ENCODE measurements at regions not wholly inside any gene's neighbourhood (a gene's known extent, or its start where the extent isn't known, plus 50 kb on each side); places are given as distances from the start of the nearest gene placed in this dataset.

GRCh38 chr3:165638034-165638433 is 199.2 kb downstream of the BCHE start:
- Histone ChIP-seq H3K27me3 (replicated peaks in 1 of 2; ENCODE audit: control insufficient read depth in 2 of 2, extremely low read depth in 1 of 2, insufficient read depth in 2 of 2, low read length in 1 of 2) (no peaks in the 10 kb centered on the region), H3K4me1 (ENCODE audit: control insufficient read depth in 1 of 2, extremely low read depth in 1 of 2, insufficient read depth in 2 of 2, low read length in 2 of 2) (no peaks in the 10 kb centered on the region), H3K27ac (ENCODE audit: low read length) (no peak overlapping the region), H3K4me3 (ENCODE audit: control insufficient read depth in 1 of 2, extremely low read depth in 1 of 2, low read length in 1 of 2) (no peak overlapping the region), H3K9me3 (no peaks in the 10 kb centered on the region), H3K36me3 (ENCODE audit: control insufficient read depth in 2 of 2, extremely low read depth in 1 of 2, insufficient read depth in 1 of 2, low read length in 1 of 2) (no peaks in the 10 kb centered on the region)
- Mint-ChIP-seq H3K36me3 (no peaks in the 10 kb centered on the region), H3K4me1 (no peaks in the 10 kb centered on the region), H3K27me3 (no peaks in the 10 kb centered on the region), H3K9me3 (peaks cover 21 to 29% (median 23%) of the 10 kb centered on the region in 3 donors), H3K4me3 (no peak overlapping the region), H3K27ac (no peak overlapping the region)
- ChIA-PET POLR2A (no interaction called here), CTCF (no interaction called here)
- DNase-seq (no peak), ATAC-seq (replicated peaks in 1 of 4) (no peak)
- WGBS (ENCODE audit: insufficient coverage): 87% methylated on average over 5 of the region's 6 CpGs

GRCh38 chr3:165636684-165637015 is 200.6 kb downstream of the BCHE start:
- H3K27ac Mint-ChIP-seq: no peak overlapping the region
- no peaks in the 10 kb centered on the region for H3K4me1 Mint-ChIP-seq
- no peak for ATAC-seq (replicated peaks in 1 of 4)

GRCh38 chr3:165635791-165636683 is 201.2 kb downstream of the BCHE start:
- Mint-ChIP-seq H3K27ac (no peak overlapping the region), H3K27me3 (no peaks in the 10 kb centered on the region), H3K4me1 (no peaks in the 10 kb centered on the region), H3K9me3 (peaks cover 27 to 36% (median 29%) of the 10 kb centered on the region in 3 donors), H3K4me3 (no peak overlapping the region), H3K36me3 (no peaks in the 10 kb centered on the region)
- H3K4me1 ChIP-seq (ENCODE audit: control insufficient read depth in 1 of 2, extremely low read depth in 1 of 2, insufficient read depth in 2 of 2, low read length in 2 of 2): no peaks in the 10 kb centered on the region
- ChIA-PET CTCF (no interaction called here), POLR2A (no interaction called here)
- no peaks in the 10 kb centered on the region for H3K27me3 ChIP-seq (replicated peaks in 1 of 2; ENCODE audit: control insufficient read depth in 2 of 2, extremely low read depth in 1 of 2, insufficient read depth in 2 of 2, low read length in 1 of 2)
- DNase-seq: no peak
- no peaks in the 10 kb centered on the region for H3K36me3 ChIP-seq (ENCODE audit: control insufficient read depth in 2 of 2, extremely low read depth in 1 of 2, insufficient read depth in 1 of 2, low read length in 1 of 2)
- ATAC-seq (replicated peaks in 1 of 4): no peak
- 100% methylated on average over 1 of the region's 5 CpGs for WGBS (ENCODE audit: insufficient coverage)
- no peak overlapping the region for H3K4me3 ChIP-seq (ENCODE audit: control insufficient read depth in 1 of 2, extremely low read depth in 1 of 2, low read length in 1 of 2)
- no peaks in the 10 kb centered on the region for H3K9me3 ChIP-seq
- no peak overlapping the region for H3K27ac ChIP-seq (ENCODE audit: low read length)

More at GRCh38 chr3:165636684-165637015, 200.6 kb downstream of the BCHE start:
- CTCF ChIA-PET: no interaction called here
- Histone ChIP-seq H3K27me3 (replicated peaks in 1 of 2; ENCODE audit: control insufficient read depth in 2 of 2, extremely low read depth in 1 of 2, insufficient read depth in 2 of 2, low read length in 1 of 2) (no peaks in the 10 kb centered on the region), H3K27ac (ENCODE audit: low read length) (no peak overlapping the region), H3K9me3 (no peaks in the 10 kb centered on the region), H3K4me3 (ENCODE audit: control insufficient read depth in 1 of 2, extremely low read depth in 1 of 2, low read length in 1 of 2) (no peak overlapping the region), H3K36me3 (ENCODE audit: control insufficient read depth in 2 of 2, extremely low read depth in 1 of 2, insufficient read depth in 1 of 2, low read length in 1 of 2) (no peaks in the 10 kb centered on the region), H3K4me1 (ENCODE audit: control insufficient read depth in 1 of 2, extremely low read depth in 1 of 2, insufficient read depth in 2 of 2, low read length in 2 of 2) (no peaks in the 10 kb centered on the region)
- POLR2A ChIA-PET: no interaction called here
- H3K27me3 Mint-ChIP-seq: no peaks in the 10 kb centered on the region
- no peak overlapping the region for H3K4me3 Mint-ChIP-seq
- H3K9me3 Mint-ChIP-seq: peaks cover 26 to 32% (median 29%) of the 10 kb centered on the region in 3 donors
- no peak for DNase-seq
- no CpG with 5 or more reads among the region's 1 CpG for WGBS (ENCODE audit: insufficient coverage)
- no peaks in the 10 kb centered on the region for H3K36me3 Mint-ChIP-seq

GRCh38 chr3:165624761-165625160 is 212.5 kb downstream of the BCHE start:
- Histone ChIP-seq H3K27me3 (replicated peaks in 1 of 2; ENCODE audit: control insufficient read depth in 2 of 2, extremely low read depth in 1 of 2, insufficient read depth in 2 of 2, low read length in 1 of 2) (no peaks in the 10 kb centered on the region), H3K27ac (ENCODE audit: low read length) (no peak overlapping the region), H3K9me3 (peaks cover 2% of the 10 kb centered on the region), H3K4me1 (ENCODE audit: control insufficient read depth in 1 of 2, extremely low read depth in 1 of 2, insufficient read depth in 2 of 2, low read length in 2 of 2) (no peaks in the 10 kb centered on the region), H3K36me3 (ENCODE audit: control insufficient read depth in 2 of 2, extremely low read depth in 1 of 2, insufficient read depth in 1 of 2, low read length in 1 of 2) (no peaks in the 10 kb centered on the region), H3K4me3 (ENCODE audit: control insufficient read depth in 1 of 2, extremely low read depth in 1 of 2, low read length in 1 of 2) (no peak overlapping the region)
- no peak for DNase-seq
- Mint-ChIP-seq H3K4me1 (no peaks in the 10 kb centered on the region), H3K27me3 (no peaks in the 10 kb centered on the region), H3K27ac (no peak overlapping the region), H3K9me3 (peaks cover 2 to 38% (median 21%) of the 10 kb centered on the region in 3 donors), H3K36me3 (no peaks in the 10 kb centered on the region), H3K4me3 (no peak overlapping the region)
- POLR2A ChIA-PET: interaction anchor here in 1 of 2 donors (0.7 kb wide), 1 partner anchor 296 kb away, joined by 6 read pairs; no protein-coding TSS in a partner anchor
- 30% methylated on average over 1 of the region's 3 CpGs for WGBS (ENCODE audit: insufficient coverage)
- no peak for ATAC-seq (replicated peaks in 1 of 4)
- CTCF ChIA-PET: no interaction called here

- CTCF ChIA-PET: no interaction called here
- no peaks in the 10 kb centered on the region for H3K27me3 ChIP-seq (replicated peaks in 1 of 2; ENCODE audit: control insufficient read depth in 2 of 2, extremely low read depth in 1 of 2, insufficient read depth in 2 of 2, low read length in 1 of 2)
- no CpG with 5 or more reads among the region's 2 CpGs for WGBS (ENCODE audit: insufficient coverage)
- H3K4me3 Mint-ChIP-seq: no peak overlapping the region
- no peaks in the 10 kb centered on the region for H3K36me3 ChIP-seq (ENCODE audit: control insufficient read depth in 2 of 2, extremely low read depth in 1 of 2, insufficient read depth in 1 of 2, low read length in 1 of 2)
- ATAC-seq (replicated peaks in 1 of 4) (no peak), DNase-seq (no peak)
- H3K4me1 Mint-ChIP-seq: no peaks in the 10 kb centered on the region
- H3K27me3 Mint-ChIP-seq: no peaks in the 10 kb centered on the region
- H3K27ac Mint-ChIP-seq: no peak overlapping the region
- peaks cover 2% of the 10 kb centered on the region for H3K9me3 ChIP-seq
- POLR2A ChIA-PET: no interaction called here
- no peaks in the 10 kb centered on the region for H3K36me3 Mint-ChIP-seq
- H3K4me3 ChIP-seq (ENCODE audit: control insufficient read depth in 1 of 2, extremely low read depth in 1 of 2, low read length in 1 of 2): no peak overlapping the region
- H3K27ac ChIP-seq (ENCODE audit: low read length): no peak overlapping the region
- no peaks in the 10 kb centered on the region for H3K4me1 ChIP-seq (ENCODE audit: control insufficient read depth in 1 of 2, extremely low read depth in 1 of 2, insufficient read depth in 2 of 2, low read length in 2 of 2)
- peaks cover 4 to 23% (median 18%) of the 10 kb centered on the region in 3 donors for H3K9me3 Mint-ChIP-seq
Observed at GRCh38 chr3:165622356-165622755, 214.9 kb downstream of the BCHE start.

GRCh38 chr3:165619069-165619468 is 218.2 kb downstream of the BCHE start:
- POLR2A ChIA-PET: no interaction called here

More at GRCh38 chr3:165619069-165619468, 218.2 kb downstream of the BCHE start:
- H3K9me3 Mint-ChIP-seq: peaks cover 4 to 17% (median 14%) of the 10 kb centered on the region in 3 donors
- no peak for DNase-seq
- Histone ChIP-seq H3K27ac (ENCODE audit: low read length) (no peak overlapping the region), H3K27me3 (replicated peaks in 1 of 2; ENCODE audit: control insufficient read depth in 2 of 2, extremely low read depth in 1 of 2, insufficient read depth in 2 of 2, low read length in 1 of 2) (no peaks in the 10 kb centered on the region), H3K4me1 (ENCODE audit: control insufficient read depth in 1 of 2, extremely low read depth in 1 of 2, insufficient read depth in 2 of 2, low read length in 2 of 2) (no peaks in the 10 kb centered on the region), H3K9me3 (peaks cover 2% of the 10 kb centered on the region), H3K36me3 (ENCODE audit: control insufficient read depth in 2 of 2, extremely low read depth in 1 of 2, insufficient read depth in 1 of 2, low read length in 1 of 2) (no peaks in the 10 kb centered on the region), H3K4me3 (ENCODE audit: control insufficient read depth in 1 of 2, extremely low read depth in 1 of 2, low read length in 1 of 2) (no peak overlapping the region)
- no peaks in the 10 kb centered on the region for H3K27me3 Mint-ChIP-seq
- no peak for ATAC-seq (replicated peaks in 1 of 4)
- H3K36me3 Mint-ChIP-seq: no peaks in the 10 kb centered on the region
- no peak overlapping the region for H3K27ac Mint-ChIP-seq
- no CpG with 5 or more reads among the region's 2 CpGs for WGBS (ENCODE audit: insufficient coverage)
- CTCF ChIA-PET: no interaction called here
- no peaks in the 10 kb centered on the region for H3K4me1 Mint-ChIP-seq
- H3K4me3 Mint-ChIP-seq: no peak overlapping the region

Measured in T-cell (primary cell).